ENCODE measurements at regions not wholly inside any gene's neighbourhood (a gene's known extent, or its start where the extent isn't known, plus 50 kb on each side); places are given as distances from the start of the nearest gene placed in this dataset.
"Not testable (repeated sequence)": the region's sequence is repeated elsewhere in the genome, so short reads cannot be mapped to it uniquely, and the experiment has no call there.

DNA sequence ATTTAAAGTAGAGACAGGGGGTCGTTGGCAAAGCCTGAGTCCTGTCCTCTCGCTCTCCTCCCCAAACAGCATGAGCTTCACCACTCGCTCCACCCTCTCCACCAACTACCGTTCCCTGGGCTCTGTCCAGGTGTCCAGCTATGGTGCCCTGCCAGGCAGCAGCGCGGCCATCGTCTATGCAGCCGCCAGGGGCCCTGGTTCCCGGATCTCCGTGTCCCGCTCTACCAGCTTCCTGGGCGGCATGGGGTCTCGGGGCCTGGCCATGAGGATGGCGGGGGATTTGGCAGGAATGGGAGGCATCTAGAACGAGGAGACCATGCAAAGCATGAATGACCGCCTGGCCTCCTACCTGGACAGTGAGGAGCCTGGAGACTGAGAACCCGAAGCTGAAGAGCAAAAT is 1117.2 kb upstream of the MIR17HG start:
- no peak for DNase-seq

DNA sequence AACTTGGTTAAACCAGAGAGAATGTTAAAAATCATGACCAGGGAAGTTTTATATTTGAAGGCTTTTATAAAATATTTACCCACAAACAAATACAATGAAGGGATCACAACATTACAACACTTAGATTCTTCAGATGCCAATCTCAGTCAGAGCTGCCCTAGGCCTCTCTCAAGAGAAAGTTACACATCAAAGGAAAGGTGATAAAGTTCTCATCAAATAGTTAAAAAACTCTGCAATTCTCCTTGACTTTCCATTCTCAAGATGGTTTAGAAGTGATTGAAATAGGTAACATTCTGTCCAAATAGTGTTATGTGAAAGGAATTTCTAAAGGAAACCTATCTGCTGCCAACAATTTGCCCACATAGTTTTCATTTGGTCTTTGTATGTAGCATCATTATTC is 1115.2 kb upstream of the MIR17HG start:
- no peak for DNase-seq

- peak; percentile 5 for DNase-seq
These were observed 1113.4 kb upstream of the MIR17HG start for GRCh38 chr13:90233933-90234672.

DNA sequence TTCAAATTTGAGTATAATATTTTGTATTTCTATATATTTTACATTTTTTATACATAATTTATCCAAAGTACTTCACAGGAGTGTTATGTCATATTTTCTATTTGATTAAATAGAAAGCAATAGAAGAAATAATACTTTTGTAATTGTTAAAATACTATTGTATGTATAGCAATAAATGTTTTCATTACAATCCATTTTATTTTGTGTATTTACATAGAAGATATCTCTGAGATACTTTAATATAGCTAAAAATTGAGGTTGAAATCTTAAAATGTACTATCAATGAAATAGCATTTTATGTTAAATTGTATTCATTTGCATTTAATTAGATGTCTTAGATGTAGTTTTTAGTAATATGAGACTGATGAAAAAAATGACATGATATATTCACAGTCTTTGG is 1109.6 kb upstream of the MIR17HG start:
- DNase-seq: no peak

DNA sequence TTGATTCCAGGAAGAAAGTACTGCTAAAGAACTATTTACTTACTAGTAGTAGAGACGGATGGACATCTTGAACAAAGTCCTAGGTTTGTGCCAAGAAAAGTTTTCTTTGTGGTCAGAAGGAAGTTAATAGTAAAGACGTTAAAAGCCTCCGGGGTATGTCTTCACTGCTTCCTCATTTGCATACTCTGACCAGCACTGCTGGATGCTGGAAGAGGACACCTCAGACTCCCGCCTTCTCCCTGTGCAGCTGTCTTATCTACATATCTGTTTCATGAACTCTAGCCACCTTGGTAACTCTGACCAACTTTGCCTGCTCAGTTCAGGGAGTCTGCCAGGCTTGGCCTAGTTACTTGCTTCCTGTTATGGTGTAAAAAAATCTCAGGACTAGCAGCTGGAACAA is 1109.1 kb upstream of the MIR17HG start:
- no peak for DNase-seq

- no peak for DNase-seq
These were observed 1108.4 kb upstream of the MIR17HG start for GRCh38 chr13:90239130-90239529.

GRCh38 chr13:90246005-90246404 is 1101.5 kb upstream of the MIR17HG start:
- DNase-seq: no peak

GRCh38 chr13:90246687-90247345 is 1100.7 kb upstream of the MIR17HG start:
- DNase-seq: no peak

GRCh38 chr13:90253806-90254205 is 1093.7 kb upstream of the MIR17HG start:
- no peak for DNase-seq

GRCh38 chr13:90254437-90254836 is 1093.0 kb upstream of the MIR17HG start:
- DNase-seq: no peak

DNA sequence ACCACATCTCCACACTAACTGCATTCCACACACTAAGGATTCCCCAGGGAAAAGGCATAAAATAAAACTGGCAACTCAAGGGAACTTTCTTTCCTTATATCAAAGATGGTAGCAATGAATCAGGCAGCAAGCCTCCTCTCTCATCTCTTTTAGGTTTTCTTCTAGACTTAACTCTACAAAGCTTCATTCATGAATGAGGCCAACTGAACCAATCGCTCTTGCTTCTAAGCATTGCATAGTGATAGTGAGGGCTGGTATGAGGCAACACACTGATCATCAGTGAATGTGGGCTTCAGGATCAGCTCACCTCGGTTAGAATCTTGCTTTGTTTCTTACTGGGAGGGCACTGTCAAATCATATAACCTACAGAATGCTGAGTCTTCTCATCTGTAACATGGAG is 1090.7 kb upstream of the MIR17HG start:
- DNase-seq: no peak

- DNase-seq: no peak
These were observed 1089.4 kb upstream of the MIR17HG start for GRCh38 chr13:90258129-90258528.

DNA sequence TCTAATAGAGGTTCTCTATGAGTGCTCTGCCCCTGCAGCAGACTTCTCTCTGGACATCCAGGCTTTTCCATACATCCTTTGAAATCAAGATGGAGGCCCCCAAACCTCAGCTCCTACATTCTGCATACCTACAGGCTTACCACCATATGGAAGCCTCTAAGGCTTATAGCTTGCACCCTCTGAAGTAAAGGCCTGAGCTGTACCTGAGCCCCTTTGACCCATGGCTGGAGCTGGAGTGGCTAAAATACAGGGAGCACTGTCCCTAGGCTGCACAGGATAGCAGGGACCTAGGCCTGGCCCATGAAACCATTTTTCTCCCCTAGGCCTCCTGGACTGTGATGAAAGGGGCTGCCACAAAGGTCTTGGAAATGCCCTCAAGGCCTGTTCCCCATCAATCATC is 1086.1 kb upstream of the MIR17HG start:
- DNase-seq: no peak

DNA sequence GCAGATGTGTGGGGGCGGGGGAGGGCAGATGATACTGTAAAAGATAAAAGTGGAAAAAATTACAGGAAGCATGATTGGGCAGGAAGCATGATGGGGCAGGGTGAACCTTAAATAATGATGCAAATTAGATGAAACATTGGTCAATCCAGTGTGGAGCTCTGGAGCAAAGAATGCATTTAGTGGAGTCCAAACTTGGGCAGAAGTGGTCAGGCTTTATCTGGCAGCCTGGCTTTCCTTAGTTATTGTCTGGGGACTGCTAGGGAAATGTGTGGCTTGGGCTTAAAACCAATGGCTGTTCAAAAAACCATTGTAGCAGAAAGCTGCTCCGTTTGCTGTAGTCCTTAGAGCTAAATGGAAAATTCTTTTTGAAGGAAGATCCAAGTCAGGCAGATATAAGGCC is 1077.3 kb upstream of the MIR17HG start:
- DNase-seq: no peak

DNA sequence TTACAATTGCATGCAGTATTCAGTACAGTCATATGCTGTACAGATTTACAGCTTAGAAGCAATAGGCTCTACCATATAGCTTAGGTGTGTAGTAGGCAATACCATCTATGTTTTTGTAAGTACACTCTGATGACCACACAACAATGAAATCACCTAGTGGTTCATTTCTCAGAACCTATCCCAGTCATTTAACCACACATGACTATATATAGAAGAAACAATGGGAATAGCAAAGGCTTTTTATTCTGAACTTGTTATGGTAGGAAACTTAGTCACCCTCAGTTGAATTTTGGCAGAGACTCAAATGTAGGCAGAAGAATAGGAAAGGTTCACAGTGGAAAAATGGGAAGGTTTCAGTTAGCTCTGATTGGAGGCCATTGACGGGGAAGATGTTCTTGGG is 1075.1 kb upstream of the MIR17HG start:
- DNase-seq: no peak

DNA sequence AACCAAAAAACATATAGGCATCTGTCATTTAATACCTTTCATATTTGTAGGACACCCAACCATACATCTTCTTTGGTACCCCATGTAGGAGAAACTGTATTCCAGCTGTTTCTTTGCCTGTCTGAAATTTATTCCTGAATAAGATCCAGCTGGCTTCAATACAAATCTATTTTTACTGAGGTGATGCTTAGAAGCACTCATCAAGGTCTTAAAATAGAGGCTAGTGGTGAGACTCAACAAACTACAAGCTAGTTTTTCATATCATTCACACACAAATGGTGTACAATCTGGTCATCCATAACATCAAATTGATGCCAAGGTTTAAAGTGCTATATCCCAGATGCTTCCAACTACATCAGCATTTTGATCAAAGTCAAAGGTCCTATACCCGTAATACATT is 1071.3 kb upstream of the MIR17HG start:
- no peak for DNase-seq

GRCh38 chr13:90278231-90278630 is 1069.3 kb upstream of the MIR17HG start:
- DNase-seq: not testable (repeated sequence)

DNA sequence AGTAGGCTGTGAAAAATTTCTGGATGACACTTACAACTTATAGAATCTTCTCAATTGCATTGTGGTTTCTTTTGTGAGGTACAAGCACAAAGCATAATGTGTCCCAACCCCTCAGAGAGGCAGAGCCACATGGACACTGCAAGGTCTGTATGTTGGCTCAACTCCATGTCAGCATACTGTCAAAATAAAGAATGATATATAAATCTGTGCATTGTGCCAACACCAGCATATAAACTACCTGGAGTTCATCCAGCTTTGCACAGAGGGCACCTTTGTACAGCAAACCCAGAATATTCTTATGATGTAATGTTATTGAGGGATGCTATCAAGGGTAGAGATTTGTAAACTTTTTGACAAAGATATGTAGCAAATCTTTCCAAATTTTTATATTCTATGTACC is 1065.8 kb upstream of the MIR17HG start:
- DNase-seq: no peak

DNA sequence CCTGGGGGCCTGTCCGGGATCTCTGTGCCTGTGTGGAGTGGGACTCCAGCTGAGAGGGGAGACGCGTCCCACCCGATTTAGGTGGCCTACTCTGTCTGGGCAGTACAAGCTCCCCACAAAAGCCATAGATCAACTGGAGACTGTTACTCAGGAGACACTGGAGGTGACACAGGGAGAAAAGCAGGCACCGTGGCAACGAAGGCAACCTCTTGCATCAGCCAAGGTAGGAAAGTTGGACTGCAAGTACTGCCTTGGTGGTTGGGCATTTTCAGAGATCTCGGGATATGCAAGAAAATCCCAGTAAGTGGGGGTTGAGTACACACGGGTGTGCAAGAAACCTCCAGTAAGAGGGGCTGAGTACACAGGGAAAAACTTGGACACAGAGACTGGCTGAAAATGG is 1060.0 kb upstream of the MIR17HG start:
- no peak for DNase-seq

DNA sequence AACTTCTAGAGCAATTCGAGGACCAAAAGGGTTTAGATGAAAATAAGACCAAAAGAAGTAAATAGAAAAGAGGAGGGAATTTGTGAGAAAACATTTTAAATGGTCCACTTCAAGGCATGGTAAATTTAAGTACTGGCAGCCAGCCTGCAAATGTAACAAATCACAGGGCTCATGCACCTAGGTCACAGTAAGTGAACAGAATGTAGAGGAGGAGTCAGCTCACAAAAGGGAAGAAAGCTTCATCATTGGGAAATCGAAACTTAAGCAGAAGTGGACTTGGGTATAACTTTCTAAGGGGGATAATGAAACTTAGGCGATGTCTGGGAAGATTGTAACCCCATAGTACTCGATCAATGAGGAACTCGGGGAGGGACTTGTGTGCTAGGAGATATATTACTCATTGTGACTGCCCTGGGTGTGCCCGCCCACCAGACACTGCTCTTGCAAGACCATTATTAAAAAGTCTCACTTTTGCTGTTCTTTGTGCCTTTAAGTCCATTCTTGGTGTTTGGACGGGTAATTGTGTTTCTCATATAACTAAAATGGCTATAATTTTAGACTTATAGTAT is 1053.6 kb upstream of the MIR17HG start:
- DNase-seq: no peak

GRCh38 chr13:90299238-90299637 is 1048.2 kb upstream of the MIR17HG start:
- no peak for DNase-seq

- DNase-seq: no peak
These were observed 1047.5 kb upstream of the MIR17HG start for GRCh38 chr13:90300015-90300414.

GRCh38 chr13:90302107-90302506 is 1045.4 kb upstream of the MIR17HG start:
- DNase-seq: no peak

- no peak for DNase-seq
These were observed 1041.7 kb upstream of the MIR17HG start for GRCh38 chr13:90305796-90306195.

GRCh38 chr13:90307136-90307535 is 1040.4 kb upstream of the MIR17HG start:
- DNase-seq: no peak

Measured in NCI-H1694 treated with DMSO at 0.1 percent for 48 hours (cell line).